Endothelial cell of umbilical vein (primary cell): ENCODE measurements at regions not wholly inside any gene's neighbourhood (a gene's known extent, or its start where the extent isn't known, plus 50 kb on each side); places are given as distances from the start of the nearest gene placed in this dataset.

Source experiments
- BruUV-seq: library from RNA; stranded (reverse); fragments of 400-500 nt; replicated peaks from 2 replicates; lab custom pipeline; 2021; lab: Mats Ljungman, UMichigan
- CTCF ChIA-PET: fragments of 300-600, 350-600 bp; sonication (Branson Sonifier 250); formaldehyde crosslinking; loops from one replicate; lab custom pipeline; 2021; ENCODE audit warnings: antibody characterized with exemption, inconsistent platforms; lab: Charles Lee
- POLR2A ChIA-PET: fragments of 300-600, 350-600 bp; sonication (Branson Sonifier 250); formaldehyde crosslinking; loops from one replicate; lab custom pipeline; 2021; ENCODE audit warnings: antibody characterized with exemption, inconsistent platforms; lab: Charles Lee
- DNase-seq: peaks from one replicate; pipeline ENCODE4 v3.0.0-alpha.2; 2011; ENCODE audit warnings: low read depth, low spot score
- FAIRE-seq: peaks from 2 replicates; lab custom pipeline; 2011; peaks lifted over from hg19 to GRCh38; lab: Jason Lieb, UNC
- H2AFZ ChIP-seq: 2 replicates; pipeline ENCODE4 v1.6.0; 2012; ENCODE audit warnings: low read depth, low read length, control low read depth, inconsistent platforms
- H3K27ac ChIP-seq: 2 replicates; pipeline ENCODE4 v1.5.1; 2011; ENCODE audit warnings: low read depth, mild to moderate bottlenecking, control low read depth, low read length, moderate library complexity; ENCODE audit not compliant: insufficient read depth
- H3K27me3 ChIP-seq, 2 experiments: 2 replicates each; pipeline versions ENCODE4 v1.6.0 to v1.6.1; 2011; ENCODE audit warnings: low read length in 2 of 2, mixed read lengths in 1 of 2; ENCODE audit not compliant: control insufficient read depth in 2 of 2, insufficient read depth in 2 of 2
- H3K36me3 ChIP-seq, 2 experiments: 2 replicates in 1 of 2; 3 replicates in 1 of 2; pipeline ENCODE4 v1.5.1; 2011; ENCODE audit warnings: low read length in 2 of 2, mild to moderate bottlenecking in 1 of 2, moderate library complexity in 1 of 2; ENCODE audit not compliant: control insufficient read depth in 2 of 2, insufficient read depth in 2 of 2; ENCODE audit errors: extremely low read depth in 1 of 2
- H3K4me1 ChIP-seq: 3 replicates; pipeline ENCODE4 v1.5.1; 2011; ENCODE audit warnings: mild to moderate bottlenecking, low read length; ENCODE audit not compliant: control insufficient read depth, insufficient read depth; ENCODE audit errors: extremely low read depth
- H3K4me2 ChIP-seq: 2 replicates; pipeline ENCODE4 v1.6.1; 2011; ENCODE audit warnings: low read length, control low read depth, mixed read lengths; ENCODE audit not compliant: insufficient read depth
- H3K4me3 ChIP-seq, 3 experiments: fragments of 200-600 bp in 1 of 3; sonication (generic), shearing (Covaris generic) in 1 of 3; replicated peaks in 1 of 3; 2 replicates each; pipeline ENCODE4 v1.5.1; 2011 to 2016; ENCODE audit warnings: control low read depth in 3 of 3, low read length in 3 of 3, mild to moderate bottlenecking in 2 of 3, inconsistent platforms in 1 of 3, low read depth in 1 of 3, moderate library complexity in 1 of 3; ENCODE audit not compliant: insufficient read depth in 1 of 3
- H3K79me2 ChIP-seq: 2 replicates; pipeline ENCODE4 v1.6.0; 2012; ENCODE audit warnings: low read length, inconsistent platforms; ENCODE audit not compliant: control insufficient read depth, insufficient read depth
- H3K9ac ChIP-seq: replicated peaks from 2 replicates; pipeline ENCODE3; 2011; ENCODE audit warnings: low read length, control low read depth; ENCODE audit not compliant: insufficient read depth; ENCODE audit errors: extremely low read depth
- H3K9me1 ChIP-seq: replicated peaks from 3 replicates; pipeline ENCODE4 v1.6.0; 2011; ENCODE audit warnings: mild to moderate bottlenecking, low read length; ENCODE audit not compliant: control insufficient read depth, insufficient read depth; ENCODE audit errors: extremely low read depth
- H3K9me3 ChIP-seq: replicated peaks from 2 replicates; pipeline ENCODE4 v1.5.1; 2012; ENCODE audit warnings: low read length, inconsistent platforms; ENCODE audit not compliant: control insufficient read depth, insufficient read depth
- H4K20me1 ChIP-seq: replicated peaks from 2 replicates; pipeline ENCODE3; 2011; ENCODE audit warnings: mild to moderate bottlenecking, low read length; ENCODE audit not compliant: control insufficient read depth, insufficient read depth; ENCODE audit errors: extremely low read depth
- CTCF ChIP-seq, 2 donors: IDR thresholded peaks; 1 replicate in 1 of 2; 2 replicates in 1 of 2; pipeline ENCODE4 v1.5.1; 2011; ENCODE audit warnings: low read length in 2 of 2, mild to moderate bottlenecking in 2 of 2, moderate library complexity in 2 of 2, control low read depth in 1 of 2, inconsistent platforms in 1 of 2, low read depth in 1 of 2; ENCODE audit not compliant: insufficient read depth in 1 of 2; ENCODE audit errors: extremely low read depth in 1 of 2
- EZH2 ChIP-seq: IDR thresholded peaks from 2 replicates; pipeline ENCODE4 v1.6.1; 2012; ENCODE audit warnings: borderline replicate concordance, low read depth, mild to moderate bottlenecking, moderate library complexity, low read length, inconsistent platforms; ENCODE audit not compliant: severe bottlenecking
- FOS ChIP-seq: IDR thresholded peaks from 2 replicates; pipeline ENCODE4 v1.6.1; 2011; ENCODE audit warnings: mild to moderate bottlenecking, low read length, moderate library complexity, borderline replicate concordance; ENCODE audit not compliant: insufficient read depth
- GATA2 ChIP-seq: IDR thresholded peaks from 2 replicates; pipeline ENCODE4 v1.7.0; 2011; ENCODE audit warnings: low read depth, mild to moderate bottlenecking, moderate library complexity, mixed read lengths, low read length; ENCODE audit not compliant: insufficient read length, insufficient read depth
- JUN ChIP-seq: IDR thresholded peaks from 2 replicates; pipeline ENCODE4 v1.6.1; 2011; ENCODE audit warnings: borderline replicate concordance, low read depth; ENCODE audit not compliant: insufficient read length, insufficient read depth
- MAX ChIP-seq: IDR thresholded peaks from 2 replicates; pipeline ENCODE4 v1.6.1; 2011; ENCODE audit not compliant: insufficient read depth, insufficient read length
- MYC ChIP-seq: IDR thresholded peaks from one replicate; pipeline ENCODE4 v1.6.1; 2011; ENCODE audit warnings: mild to moderate bottlenecking, low read depth, low read length
- POLR2A ChIP-seq: IDR thresholded peaks from 2 replicates; pipeline ENCODE4 v1.6.1; 2012; ENCODE audit warnings: low read depth, mild to moderate bottlenecking, control low read depth, low read length
- POLR2AphosphoS5 ChIP-seq: IDR thresholded peaks from 2 replicates; pipeline ENCODE4 v1.6.1; 2012; ENCODE audit warnings: low read depth, mild to moderate bottlenecking, control low read depth, low read length, moderate library complexity; ENCODE audit not compliant: insufficient read depth
- dilution Hi-C: fragments of 300-500 bp; cut with MboI; formaldehyde crosslinking; loops from one replicate; pipeline ENCODE4 v1.15.0; 2019; ENCODE audit warnings: low sequenced_read_pairs; ENCODE audit not compliant: extremely low pct_ligation_motif_present
- intact Hi-C: fragments of 100-400 bp; cut with micrococcal nuclease; formaldehyde crosslinking; loops from one replicate; pipeline ENCODE4 v1.10.0; 2022

DNA sequence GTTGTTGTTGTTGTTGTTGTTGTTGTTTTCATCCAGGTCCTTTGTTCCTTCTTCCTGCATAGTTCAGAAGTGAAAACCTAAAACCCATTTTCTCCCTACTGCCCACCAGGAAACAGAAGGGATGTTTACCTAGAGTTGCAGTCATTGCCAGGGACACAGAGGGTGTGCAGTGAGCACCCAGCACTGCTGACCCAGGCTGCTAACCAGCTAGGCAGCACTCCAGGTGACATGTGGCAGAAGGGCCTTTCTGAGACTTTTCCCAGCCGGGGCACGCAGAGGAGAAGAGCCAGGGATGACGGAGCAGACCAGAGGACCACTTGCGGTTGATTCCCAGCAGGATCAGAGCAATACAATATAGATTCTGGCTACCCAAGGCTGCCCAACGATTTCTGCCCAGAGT, 286.3 kb downstream of the BCL11A start:
- intact Hi-C loops (no loop called here), dilution Hi-C loops (no loop called here)
- H3K4me3 ChIP-seq, result no peak overlapping the region
- no peaks in the 10 kb centered on the region for H4K20me1 ChIP-seq
- H3K9me1 ChIP-seq, result no peaks in the 10 kb centered on the region
- H3K79me2 ChIP-seq, result no peaks in the 10 kb centered on the region
- DNase-seq, result no peak
- no peaks in the 10 kb centered on the region for H3K36me3 ChIP-seq
- H3K9ac ChIP-seq, result no peak overlapping the region
- BruUV-seq, result no TSS peak
- no peak overlapping the region for H3K27ac ChIP-seq
- ChIA-PET POLR2A (no interaction called here), CTCF (no interaction called here)
- H3K4me1 ChIP-seq, result no peaks in the 10 kb centered on the region
- H3K4me2 ChIP-seq, result no peak overlapping the region
- no peak overlapping the region for H2AFZ ChIP-seq
- H3K27me3 ChIP-seq, result no peaks in the 10 kb centered on the region
- no peak for TF ChIP-seq FOS
- TF ChIP-seq MAX, result no peak
- TF ChIP-seq POLR2AphosphoS5, result no peak
- no peak for TF ChIP-seq JUN
- TF ChIP-seq GATA2, result no peak
- no peak for TF ChIP-seq CTCF (IDR thresholded peaks at IDR 0.05; ENCODE audit: extremely low read depth in 1 of 2, insufficient read depth in 1 of 2, low read depth in 1 of 2, low read length in 2 of 2)
- TF ChIP-seq MYC, result no peak
- no peak for TF ChIP-seq EZH2
- no peak for TF ChIP-seq POLR2A
- H3K9me3 ChIP-seq, result peaks cover 10% of the 10 kb centered on the region
- FAIRE-seq, result no peak
